ENCODE measurements at regions not wholly inside any gene's neighbourhood (a gene's known extent, or its start where the extent isn't known, plus 50 kb on each side); places are given as distances from the start of the nearest gene placed in this dataset.

DNA sequence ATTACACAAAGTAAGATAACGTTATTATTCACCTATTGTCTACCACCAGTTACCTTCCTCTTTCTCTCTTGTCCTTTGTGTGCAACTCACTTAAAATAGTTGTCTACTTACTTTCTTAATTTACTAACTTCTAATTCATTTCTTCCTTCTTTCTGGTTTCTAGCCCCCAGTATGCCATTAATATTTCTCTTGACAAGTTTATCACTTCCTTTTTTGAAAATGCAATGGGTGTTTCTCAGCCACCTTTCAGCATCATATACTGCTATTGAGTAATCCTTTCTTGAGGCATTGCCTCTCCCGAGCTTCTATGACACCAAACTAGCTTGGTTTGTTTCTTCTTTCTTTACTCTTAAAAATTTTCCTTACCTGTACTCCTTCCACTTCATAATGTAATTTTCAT lies 633.6 kb downstream of the TMTC2 start:
- peaks cover 3% of the 10 kb centered on the region for H3K27me3 Mint-ChIP-seq
- H3K4me3 Mint-ChIP-seq, result no peak overlapping the region
- H3K9me3 Mint-ChIP-seq, result peaks cover 9% of the 10 kb centered on the region
- DNase-seq (ENCODE audit: extremely low spot score, unreplicated experiment), result no peak
- no peak overlapping the region for H3K27ac Mint-ChIP-seq
- peaks cover 6% of the 10 kb centered on the region for H3K4me1 Mint-ChIP-seq (ENCODE audit: unreplicated experiment)
- TF ChIP-seq, protein P1, sequence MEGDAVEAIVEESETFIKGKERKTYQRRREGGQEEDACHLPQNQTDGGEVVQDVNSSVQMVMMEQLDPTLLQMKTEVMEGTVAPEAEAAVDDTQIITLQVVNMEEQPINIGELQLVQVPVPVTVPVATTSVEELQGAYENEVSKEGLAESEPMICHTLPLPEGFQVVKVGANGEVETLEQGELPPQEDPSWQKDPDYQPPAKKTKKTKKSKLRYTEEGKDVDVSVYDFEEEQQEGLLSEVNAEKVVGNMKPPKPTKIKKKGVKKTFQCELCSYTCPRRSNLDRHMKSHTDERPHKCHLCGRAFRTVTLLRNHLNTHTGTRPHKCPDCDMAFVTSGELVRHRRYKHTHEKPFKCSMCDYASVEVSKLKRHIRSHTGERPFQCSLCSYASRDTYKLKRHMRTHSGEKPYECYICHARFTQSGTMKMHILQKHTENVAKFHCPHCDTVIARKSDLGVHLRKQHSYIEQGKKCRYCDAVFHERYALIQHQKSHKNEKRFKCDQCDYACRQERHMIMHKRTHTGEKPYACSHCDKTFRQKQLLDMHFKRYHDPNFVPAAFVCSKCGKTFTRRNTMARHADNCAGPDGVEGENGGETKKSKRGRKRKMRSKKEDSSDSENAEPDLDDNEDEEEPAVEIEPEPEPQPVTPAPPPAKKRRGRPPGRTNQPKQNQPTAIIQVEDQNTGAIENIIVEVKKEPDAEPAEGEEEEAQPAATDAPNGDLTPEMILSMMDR (conservative IDR thresholded peaks at IDR 0.05), result no peak
- no peaks in the 10 kb centered on the region for H3K36me3 Mint-ChIP-seq

DNA sequence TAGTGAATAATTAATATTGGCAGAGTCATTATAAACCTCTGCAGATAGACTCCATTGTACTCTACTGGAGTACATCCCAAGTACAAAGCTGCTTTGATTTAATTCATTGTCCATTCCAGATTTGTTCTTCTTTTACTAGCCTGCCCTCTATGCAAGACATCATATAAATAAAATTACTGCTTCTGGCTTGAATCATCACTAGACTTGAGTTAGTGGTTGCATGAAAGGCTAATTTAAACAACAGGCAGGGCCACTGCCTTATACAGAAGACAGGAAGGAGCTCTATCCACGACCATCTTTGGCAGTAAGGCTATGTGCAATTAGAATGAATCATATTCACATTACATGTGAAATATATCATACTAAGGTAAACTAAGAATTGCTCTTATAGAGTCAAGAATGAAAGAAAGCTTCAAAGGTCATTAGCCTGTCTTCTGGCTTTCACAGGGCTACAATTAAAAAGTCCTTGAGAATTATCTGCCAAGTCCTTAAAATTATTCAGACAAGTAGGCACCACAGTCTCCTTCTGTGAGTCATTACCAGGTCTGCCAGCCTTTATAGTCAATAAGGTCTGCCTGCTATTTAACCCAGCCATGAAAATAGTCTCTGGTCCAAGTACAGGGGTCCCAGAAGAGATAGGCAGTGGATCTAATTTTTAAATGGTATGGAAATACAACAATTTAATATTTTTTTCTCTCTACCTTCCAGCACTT lies 631.8 kb downstream of the TMTC2 start:
- TF ChIP-seq, protein P1 (conservative IDR thresholded peaks at IDR 0.05), result no peak
- Mint-ChIP-seq H3K27me3 (peaks cover 3% of the 10 kb centered on the region), H3K4me1 (ENCODE audit: unreplicated experiment) (peaks cover 6% of the 10 kb centered on the region), H3K4me3 (no peak overlapping the region), H3K27ac (no peak overlapping the region), H3K9me3 (peaks cover 9% of the 10 kb centered on the region), H3K36me3 (no peaks in the 10 kb centered on the region)
- DNase-seq (ENCODE audit: extremely low spot score, unreplicated experiment), result no peak

DNA sequence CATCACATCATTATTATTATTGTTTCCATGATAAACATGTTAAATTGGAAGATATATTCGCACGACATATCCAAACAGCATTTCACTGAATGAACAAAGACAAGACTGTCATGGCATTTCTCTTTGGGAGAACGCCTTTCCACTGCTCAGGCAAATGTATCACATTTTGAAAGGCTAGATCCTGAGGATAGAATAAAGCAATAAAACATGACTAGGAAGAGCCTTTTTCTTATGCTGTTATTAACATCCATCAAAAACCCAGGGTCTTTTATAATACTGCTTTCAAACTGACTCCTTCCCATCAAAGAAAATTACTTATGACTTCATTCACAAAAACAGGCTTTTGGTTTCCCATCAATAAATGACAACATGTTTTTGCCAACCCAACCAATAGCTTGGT lies 630.9 kb downstream of the TMTC2 start:
- Mint-ChIP-seq H3K4me3 (no peak overlapping the region), H3K27ac (no peak overlapping the region), H3K27me3 (peaks cover 3% of the 10 kb centered on the region), H3K4me1 (ENCODE audit: unreplicated experiment) (peaks cover 6% of the 10 kb centered on the region), H3K36me3 (no peaks in the 10 kb centered on the region), H3K9me3 (peaks cover 9% of the 10 kb centered on the region)
- no peak for DNase-seq (ENCODE audit: extremely low spot score, unreplicated experiment)
- TF ChIP-seq, protein P1 (conservative IDR thresholded peaks at IDR 0.05), result no peak

DNA sequence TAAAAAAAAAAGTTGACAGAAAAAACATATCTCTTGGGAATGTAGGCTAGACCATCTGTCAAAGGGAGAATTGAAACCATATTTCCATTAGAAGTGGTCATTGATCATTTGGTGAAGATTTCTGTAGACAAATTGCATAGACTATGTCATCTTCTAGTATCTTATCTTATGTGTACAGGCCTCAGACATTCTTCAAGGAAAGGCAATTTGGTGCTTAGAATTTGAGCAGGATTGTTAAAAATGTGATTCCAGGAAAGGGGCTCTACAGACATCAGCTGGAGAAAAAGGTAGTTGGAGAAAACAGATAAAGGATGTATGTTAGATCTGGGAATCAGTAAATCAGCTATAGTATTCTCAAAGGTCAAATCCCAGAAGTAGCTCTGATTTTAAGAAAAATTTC lies 627.1 kb downstream of the TMTC2 start:
- TF ChIP-seq, protein P1 (conservative IDR thresholded peaks at IDR 0.05), result no peak
- Mint-ChIP-seq H3K27ac (no peak overlapping the region), H3K4me3 (no peak overlapping the region), H3K4me1 (ENCODE audit: unreplicated experiment) (peaks cover 1% of the 10 kb centered on the region), H3K36me3 (no peaks in the 10 kb centered on the region), H3K27me3 (no peaks in the 10 kb centered on the region), H3K9me3 (peaks cover 3% of the 10 kb centered on the region)
- DNase-seq (ENCODE audit: extremely low spot score, unreplicated experiment), result no peak

DNA sequence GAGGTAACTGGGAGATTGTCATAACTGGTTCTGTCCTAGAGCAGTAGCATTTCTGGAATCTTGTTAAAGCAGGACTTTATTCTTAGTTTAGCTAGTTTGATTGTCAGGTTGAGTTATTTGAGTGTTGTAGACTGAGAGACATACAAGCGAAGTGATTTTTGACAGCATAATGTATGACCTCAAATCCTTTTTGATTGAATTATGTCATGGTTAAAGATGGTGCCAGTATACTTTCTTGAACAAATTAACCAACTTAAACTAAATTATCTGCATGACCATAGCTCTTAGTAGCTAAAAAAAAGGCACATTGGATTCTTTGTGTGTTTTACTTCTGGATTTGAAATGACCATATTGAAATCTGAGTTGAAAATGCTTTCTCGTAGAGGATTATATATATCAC lies 626.6 kb downstream of the TMTC2 start:
- no peaks in the 10 kb centered on the region for H3K4me1 Mint-ChIP-seq (ENCODE audit: unreplicated experiment)
- no peak overlapping the region for H3K27ac Mint-ChIP-seq
- no peak for DNase-seq (ENCODE audit: extremely low spot score, unreplicated experiment)
- TF ChIP-seq, protein P1 (conservative IDR thresholded peaks at IDR 0.05), result no peak
- H3K4me3 Mint-ChIP-seq, result no peak overlapping the region
- peaks cover 3% of the 10 kb centered on the region for H3K9me3 Mint-ChIP-seq
- H3K27me3 Mint-ChIP-seq, result no peaks in the 10 kb centered on the region
- H3K36me3 Mint-ChIP-seq, result no peaks in the 10 kb centered on the region

Data from type B pancreatic cell (in vitro differentiated cells).